ENCODE measurements at regions not wholly inside any gene's neighbourhood (a gene's known extent, or its start where the extent isn't known, plus 50 kb on each side); places are given as distances from the start of the nearest gene placed in this dataset.
"Not testable (repeated sequence)": the region's sequence is repeated elsewhere in the genome, so short reads cannot be mapped to it uniquely, and the experiment has no call there.

GRCh38 chr12:71385155-71385554, 54.4 kb upstream of the LGR5 start:
- Histone ChIP-seq H3K9ac (ENCODE audit: low read depth in 2 of 2, low read length in 2 of 2) (no peak overlapping the region), H3K4me3 (no peak overlapping the region), H3K27ac (no peak overlapping the region), H3K36me3 (no peaks in the 10 kb centered on the region), H3K4me1 (no peaks in the 10 kb centered on the region), H3K27me3 (no peaks in the 10 kb centered on the region), H3K9me3 (no peaks in the 10 kb centered on the region)
- DNase-seq, result no peak
- TF ChIP-seq, protein P1, sequence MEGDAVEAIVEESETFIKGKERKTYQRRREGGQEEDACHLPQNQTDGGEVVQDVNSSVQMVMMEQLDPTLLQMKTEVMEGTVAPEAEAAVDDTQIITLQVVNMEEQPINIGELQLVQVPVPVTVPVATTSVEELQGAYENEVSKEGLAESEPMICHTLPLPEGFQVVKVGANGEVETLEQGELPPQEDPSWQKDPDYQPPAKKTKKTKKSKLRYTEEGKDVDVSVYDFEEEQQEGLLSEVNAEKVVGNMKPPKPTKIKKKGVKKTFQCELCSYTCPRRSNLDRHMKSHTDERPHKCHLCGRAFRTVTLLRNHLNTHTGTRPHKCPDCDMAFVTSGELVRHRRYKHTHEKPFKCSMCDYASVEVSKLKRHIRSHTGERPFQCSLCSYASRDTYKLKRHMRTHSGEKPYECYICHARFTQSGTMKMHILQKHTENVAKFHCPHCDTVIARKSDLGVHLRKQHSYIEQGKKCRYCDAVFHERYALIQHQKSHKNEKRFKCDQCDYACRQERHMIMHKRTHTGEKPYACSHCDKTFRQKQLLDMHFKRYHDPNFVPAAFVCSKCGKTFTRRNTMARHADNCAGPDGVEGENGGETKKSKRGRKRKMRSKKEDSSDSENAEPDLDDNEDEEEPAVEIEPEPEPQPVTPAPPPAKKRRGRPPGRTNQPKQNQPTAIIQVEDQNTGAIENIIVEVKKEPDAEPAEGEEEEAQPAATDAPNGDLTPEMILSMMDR (IDR thresholded peaks at IDR 0.05), result no peak
- intact Hi-C loops (cut with DNase I), result no loop called here

GRCh38 chr12:71376711-71377355, 62.8 kb upstream of the LGR5 start:
- H3K4me3 ChIP-seq; intact Hi-C loops (cut with DNase I); H3K9me3 ChIP-seq; H3K27ac ChIP-seq; H3K4me1 ChIP-seq; H3K36me3 ChIP-seq; H3K9ac ChIP-seq (ENCODE audit: low read depth in 2 of 2, low read length in 2 of 2); DNase-seq; H3K27me3 ChIP-seq: not testable (repeated sequence)

GRCh38 chr12:71371122-71371521, 68.5 kb upstream of the LGR5 start:
- Histone ChIP-seq H3K9me3 (no peaks in the 10 kb centered on the region), H3K27me3 (no peaks in the 10 kb centered on the region), H3K4me1 (no peaks in the 10 kb centered on the region), H3K36me3 (no peaks in the 10 kb centered on the region), H3K27ac (no peak overlapping the region), H3K4me3 (no peak overlapping the region), H3K9ac (ENCODE audit: low read depth in 2 of 2, low read length in 2 of 2) (no peak overlapping the region)
- no peak for DNase-seq
- TF ChIP-seq, protein P1 (IDR thresholded peaks at IDR 0.05), result no peak
- intact Hi-C loops (cut with DNase I), result no loop called here

DNA sequence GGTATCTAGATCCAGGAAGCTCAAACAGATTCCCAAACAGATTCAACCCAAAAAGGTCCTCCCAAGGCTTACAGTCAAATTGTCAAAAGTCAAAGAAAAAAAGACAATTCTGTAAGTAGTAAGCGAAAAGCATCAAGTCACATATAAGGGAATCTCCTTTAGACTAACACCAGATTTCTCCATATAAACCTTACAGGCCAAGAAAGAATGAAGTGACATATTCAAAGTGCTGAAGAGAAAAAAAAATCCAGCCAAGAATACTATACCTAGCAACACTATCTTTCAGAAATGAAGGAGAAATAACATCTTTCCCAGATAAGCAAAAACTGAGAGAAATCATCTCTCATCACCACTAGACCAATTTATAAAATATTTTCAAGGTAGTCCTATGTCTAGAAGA, 79.6 kb upstream of the LGR5 start:
- TF ChIP-seq, protein P1 (IDR thresholded peaks at IDR 0.05), result no peak
- no peak overlapping the region for H3K27ac ChIP-seq
- no peak for DNase-seq

DNA sequence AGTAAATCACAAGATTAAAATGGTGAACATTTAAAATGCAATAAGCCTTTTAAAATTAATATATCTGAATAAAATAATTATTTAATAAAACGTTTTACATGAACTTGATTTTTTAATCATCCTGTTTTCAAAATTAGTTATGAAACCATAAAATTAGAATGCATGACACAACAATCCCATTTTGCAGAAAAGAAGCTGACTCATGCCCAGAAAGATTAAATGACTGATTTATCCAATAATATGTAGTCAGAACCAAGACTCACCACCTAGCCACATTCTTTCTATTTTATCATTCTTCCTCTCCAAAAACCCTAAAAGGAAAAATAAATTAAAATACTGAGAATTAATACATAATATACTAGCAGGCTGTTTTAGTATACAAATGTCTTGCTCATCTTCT, 83.0 kb upstream of the LGR5 start:
- H3K9ac ChIP-seq (ENCODE audit: low read depth in 2 of 2, low read length in 2 of 2), result no peak overlapping the region
- TF ChIP-seq, protein P1 (IDR thresholded peaks at IDR 0.05), result no peak
- no peaks in the 10 kb centered on the region for H3K27me3 ChIP-seq
- H3K4me3 ChIP-seq, result no peak overlapping the region
- H3K9me3 ChIP-seq, result no peaks in the 10 kb centered on the region
- DNase-seq, result no peak
- intact Hi-C loops (cut with DNase I), result no loop called here
- no peaks in the 10 kb centered on the region for H3K4me1 ChIP-seq
- no peaks in the 10 kb centered on the region for H3K36me3 ChIP-seq
- no peak overlapping the region for H3K27ac ChIP-seq

More for the DNA sequence above, 79.6 kb upstream of the LGR5 start:
- Histone ChIP-seq H3K36me3 (no peaks in the 10 kb centered on the region), H3K9ac (ENCODE audit: low read depth in 2 of 2, low read length in 2 of 2) (no peak overlapping the region), H3K4me3 (no peak overlapping the region), H3K27me3 (no peaks in the 10 kb centered on the region), H3K4me1 (no peaks in the 10 kb centered on the region), H3K9me3 (no peaks in the 10 kb centered on the region)
- intact Hi-C loops (cut with DNase I), result no loop called here

GRCh38 chr12:71354871-71355270, 84.7 kb upstream of the LGR5 start:
- DNase-seq, result no peak
- Histone ChIP-seq H3K4me1 (no peaks in the 10 kb centered on the region), H3K9ac (ENCODE audit: low read depth in 2 of 2, low read length in 2 of 2) (no peak overlapping the region), H3K9me3 (no peaks in the 10 kb centered on the region), H3K27me3 (no peaks in the 10 kb centered on the region), H3K27ac (no peak overlapping the region), H3K4me3 (no peak overlapping the region), H3K36me3 (no peaks in the 10 kb centered on the region)
- intact Hi-C loops (cut with DNase I), result no loop called here
- TF ChIP-seq, protein P1 (IDR thresholded peaks at IDR 0.05), result no peak
